ENCODE measurements at regions not wholly inside any gene's neighbourhood (a gene's known extent, or its start where the extent isn't known, plus 50 kb on each side); places are given as distances from the start of the nearest gene placed in this dataset.

- no peak for ATAC-seq (ENCODE audit: insufficient number of reproducible peaks, low FRiP score, low read depth)
- Histone ChIP-seq H3K27ac (no peak overlapping the region), H3K4me1 (ENCODE audit: control insufficient read depth in 1 of 2, low read depth in 2 of 2) (no peaks in the 10 kb centered on the region), H3K27me3 (replicated peaks; ENCODE audit: insufficient read depth) (no peaks in the 10 kb centered on the region), H3K36me3 (no peaks in the 10 kb centered on the region), H3K9me3 (no peaks in the 10 kb centered on the region), H3K4me3 (no peak overlapping the region)
- no peak for DNase-seq (ENCODE audit: low spot score)
- TF ChIP-seq CTCF (IDR thresholded peaks at IDR 0.05): no peak
Measured at GRCh38 chr4:159980826-159981468, 878.1 kb downstream of the RAPGEF2 start.

DNA sequence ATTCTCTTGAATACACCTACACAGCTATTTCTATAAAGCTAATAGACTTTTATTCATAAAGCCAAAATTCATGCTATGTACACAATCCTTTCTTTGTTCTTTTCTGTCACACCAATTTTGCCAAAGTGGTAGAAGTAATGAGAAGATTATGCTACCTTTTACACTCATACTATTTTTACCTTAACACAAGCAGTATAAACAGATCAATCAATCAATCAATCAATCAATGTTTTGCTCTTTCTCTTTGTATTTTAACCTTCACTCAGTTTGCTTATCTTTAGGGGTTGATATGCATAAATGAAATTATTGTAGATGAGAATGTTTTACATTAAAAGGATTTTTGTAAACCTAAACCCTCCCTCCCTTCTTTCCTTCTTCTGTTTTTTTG lies 878.6 kb downstream of the RAPGEF2 start:
- H3K27me3 ChIP-seq (replicated peaks; ENCODE audit: insufficient read depth): no peaks in the 10 kb centered on the region
- H3K27ac ChIP-seq: no peak overlapping the region
- H3K9me3 ChIP-seq: no peaks in the 10 kb centered on the region
- H3K4me3 ChIP-seq: no peak overlapping the region
- ATAC-seq (ENCODE audit: insufficient number of reproducible peaks, low FRiP score, low read depth) (no peak), DNase-seq (ENCODE audit: low spot score) (no peak)
- no peak for TF ChIP-seq CTCF (IDR thresholded peaks at IDR 0.05)
- no peaks in the 10 kb centered on the region for H3K36me3 ChIP-seq
- no peaks in the 10 kb centered on the region for H3K4me1 ChIP-seq (ENCODE audit: control insufficient read depth in 1 of 2, low read depth in 2 of 2)

DNA sequence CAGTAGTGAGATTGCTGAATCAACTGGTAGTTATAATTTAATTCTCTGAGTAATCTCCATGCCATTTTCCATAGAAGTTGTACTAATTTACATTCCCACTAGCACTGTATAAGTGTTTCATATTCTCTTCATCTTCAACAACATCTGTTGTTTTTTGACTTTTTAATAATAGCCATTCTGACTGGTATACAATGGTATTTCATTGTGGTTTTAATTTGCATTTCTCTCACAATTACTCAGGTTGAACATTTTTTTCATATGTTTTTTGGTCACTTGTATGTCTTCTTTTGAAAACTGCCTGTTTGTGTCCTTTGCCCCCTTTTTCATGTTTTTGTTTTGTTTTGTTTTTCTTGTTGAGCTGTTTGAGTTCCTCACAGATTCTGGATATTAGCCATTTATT lies 880.2 kb downstream of the RAPGEF2 start:
- no peak for DNase-seq (ENCODE audit: low spot score)
- H3K9me3 ChIP-seq: no peaks in the 10 kb centered on the region
- H3K36me3 ChIP-seq: no peaks in the 10 kb centered on the region
- no peak for ATAC-seq (ENCODE audit: insufficient number of reproducible peaks, low FRiP score, low read depth)
- H3K27ac ChIP-seq: no peak overlapping the region
- no peaks in the 10 kb centered on the region for H3K27me3 ChIP-seq (replicated peaks; ENCODE audit: insufficient read depth)
- no peaks in the 10 kb centered on the region for H3K4me1 ChIP-seq (ENCODE audit: control insufficient read depth in 1 of 2, low read depth in 2 of 2)
- TF ChIP-seq CTCF (IDR thresholded peaks at IDR 0.05): no peak
- H3K4me3 ChIP-seq: no peak overlapping the region

GRCh38 chr4:160009656-160010493 lies 907.0 kb downstream of the RAPGEF2 start:
- Histone ChIP-seq H3K27me3 (replicated peaks; ENCODE audit: insufficient read depth) (no peaks in the 10 kb centered on the region), H3K27ac (no peak overlapping the region), H3K9me3 (no peaks in the 10 kb centered on the region), H3K36me3 (no peaks in the 10 kb centered on the region), H3K4me3 (no peak overlapping the region), H3K4me1 (ENCODE audit: control insufficient read depth in 1 of 2, low read depth in 2 of 2) (no peaks in the 10 kb centered on the region)
- TF ChIP-seq CTCF (IDR thresholded peaks at IDR 0.05): no peak
- ATAC-seq (ENCODE audit: insufficient number of reproducible peaks, low FRiP score, low read depth): no peak
- no peak for DNase-seq (ENCODE audit: low spot score)

DNA sequence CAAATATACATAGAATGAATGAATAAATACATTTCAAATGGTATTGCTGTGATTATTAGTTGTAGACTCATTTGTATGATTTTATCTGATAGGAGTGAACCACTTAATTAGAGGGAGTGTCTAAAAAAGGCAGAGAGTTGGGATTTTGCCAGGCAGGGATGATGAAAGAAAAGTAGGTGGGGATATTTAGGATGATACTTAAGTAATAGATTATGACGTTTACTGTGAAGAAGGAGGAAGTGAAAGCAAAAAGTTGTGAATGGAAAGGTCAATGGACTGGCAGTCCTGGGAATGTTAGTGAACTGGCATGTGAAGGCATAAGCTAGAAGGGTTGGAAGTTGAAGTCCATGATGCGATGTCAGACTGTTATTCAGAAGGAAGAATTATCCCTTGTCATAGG lies 917.1 kb downstream of the RAPGEF2 start:
- Histone ChIP-seq H3K4me1 (ENCODE audit: control insufficient read depth in 1 of 2, low read depth in 2 of 2) (no peaks in the 10 kb centered on the region), H3K27me3 (replicated peaks; ENCODE audit: insufficient read depth) (no peaks in the 10 kb centered on the region), H3K36me3 (no peaks in the 10 kb centered on the region), H3K4me3 (no peak overlapping the region), H3K9me3 (no peaks in the 10 kb centered on the region), H3K27ac (no peak overlapping the region)
- ATAC-seq (ENCODE audit: insufficient number of reproducible peaks, low FRiP score, low read depth) (no peak), DNase-seq (ENCODE audit: low spot score) (no peak)
- no peak for TF ChIP-seq CTCF (IDR thresholded peaks at IDR 0.05)

Data from thoracic aorta (tissue), 2 donors.